Fibroblast of peridontal ligament (primary cell): ENCODE measurements at regions not wholly inside any gene's neighbourhood (a gene's known extent, or its start where the extent isn't known, plus 50 kb on each side); places are given as distances from the start of the nearest gene placed in this dataset.

ENCODE experiments used
- DNase-seq: peaks from one replicate; pipeline ENCODE4 v3.0.0-alpha.2; 2010; ENCODE audit errors: extremely low read depth

DNA sequence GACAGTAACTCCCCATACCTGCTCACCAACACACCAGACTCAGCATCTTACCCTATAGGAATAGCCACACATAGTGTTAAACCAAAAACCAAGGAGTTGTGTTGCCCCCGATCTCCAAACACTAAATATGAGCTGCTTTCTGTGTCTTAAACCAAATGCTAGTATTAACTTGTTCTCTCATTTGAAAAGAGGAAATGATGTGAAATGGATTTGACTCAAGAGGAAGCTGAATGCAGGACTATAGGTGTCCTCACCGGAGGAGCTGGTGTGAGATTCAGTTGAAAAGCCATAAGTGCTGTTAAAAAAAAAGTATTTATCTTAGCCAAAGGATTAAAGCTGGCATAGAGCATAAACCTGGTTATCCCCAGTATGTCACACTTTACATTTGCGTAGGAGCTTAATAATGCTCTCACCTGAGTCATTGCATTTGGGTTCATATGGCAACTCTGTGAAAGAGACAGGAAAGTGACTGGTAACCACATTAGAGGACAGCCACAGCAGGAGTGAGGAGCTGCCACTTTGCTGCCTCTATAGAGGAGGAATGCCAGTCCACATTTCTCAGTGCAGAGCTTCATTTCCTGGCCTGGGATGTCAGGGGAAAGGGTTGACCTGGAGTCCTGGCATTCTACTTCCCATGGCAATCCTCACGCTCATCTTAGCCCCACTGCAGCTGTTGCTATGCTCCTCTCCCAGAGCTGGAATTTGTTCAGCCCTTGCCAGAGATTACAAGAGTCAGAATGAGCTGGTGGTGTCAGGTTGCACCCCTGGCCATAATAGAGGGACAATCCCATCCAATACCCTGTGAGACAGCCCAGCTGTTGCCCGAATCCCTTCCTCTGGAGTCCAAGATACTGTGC is 143.3 kb upstream of the ANKFN1 start:
- peak; percentile 1 for DNase-seq

DNA sequence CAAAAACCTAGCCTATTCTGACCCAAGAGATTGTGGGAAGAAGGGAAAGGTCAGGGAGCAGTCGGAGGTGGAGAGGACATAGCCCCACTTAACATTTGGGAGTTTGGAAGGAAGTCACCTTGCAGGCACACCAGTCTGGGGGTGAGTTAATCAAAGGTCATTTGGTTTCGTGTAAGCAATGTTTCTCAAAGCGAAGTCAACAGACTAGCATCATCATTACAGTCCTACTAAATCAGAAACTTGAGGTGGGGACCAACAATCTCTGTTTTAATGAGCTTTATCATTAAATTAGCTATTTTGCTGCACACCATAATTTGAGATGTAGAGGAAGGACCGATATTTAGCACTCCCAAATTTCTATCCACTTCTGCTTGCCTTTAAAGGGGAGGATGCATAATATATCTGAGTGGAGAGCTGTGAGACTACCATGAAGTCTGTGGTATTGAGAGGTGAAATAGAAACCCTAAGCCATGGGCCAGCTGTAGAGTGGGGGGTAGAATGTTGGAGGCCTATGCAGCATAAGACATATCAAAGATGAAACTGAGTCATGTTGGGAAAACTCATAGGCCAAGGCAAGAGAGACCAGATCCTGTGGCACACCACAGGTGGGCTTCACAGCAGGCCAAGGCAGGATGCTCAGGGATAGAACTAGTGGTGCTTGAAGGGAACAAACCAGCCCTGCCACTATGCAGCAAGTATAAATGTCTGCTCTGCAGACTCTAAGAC is 141.7 kb upstream of the ANKFN1 start:
- DNase-seq: no peak

DNA sequence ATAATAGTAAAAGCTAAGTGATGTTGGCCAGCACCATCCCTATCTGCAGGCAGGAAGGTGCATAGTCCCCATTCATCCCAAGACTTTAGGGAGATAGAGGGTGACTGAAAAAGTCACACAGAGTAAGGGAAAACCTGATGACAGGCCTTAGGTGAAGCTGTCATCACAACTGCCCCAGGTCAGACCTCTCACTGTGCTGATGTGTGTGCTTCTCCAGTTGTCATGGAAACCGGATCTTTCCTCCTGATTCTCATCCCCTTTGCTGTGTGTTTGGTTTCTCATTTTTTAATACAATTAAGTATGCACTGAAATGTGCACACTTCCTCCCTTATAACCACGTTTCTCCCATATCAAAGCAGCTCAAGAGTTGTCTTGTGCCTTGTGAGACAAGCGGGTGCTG is 135.1 kb upstream of the ANKFN1 start:
- DNase-seq: no peak

DNA sequence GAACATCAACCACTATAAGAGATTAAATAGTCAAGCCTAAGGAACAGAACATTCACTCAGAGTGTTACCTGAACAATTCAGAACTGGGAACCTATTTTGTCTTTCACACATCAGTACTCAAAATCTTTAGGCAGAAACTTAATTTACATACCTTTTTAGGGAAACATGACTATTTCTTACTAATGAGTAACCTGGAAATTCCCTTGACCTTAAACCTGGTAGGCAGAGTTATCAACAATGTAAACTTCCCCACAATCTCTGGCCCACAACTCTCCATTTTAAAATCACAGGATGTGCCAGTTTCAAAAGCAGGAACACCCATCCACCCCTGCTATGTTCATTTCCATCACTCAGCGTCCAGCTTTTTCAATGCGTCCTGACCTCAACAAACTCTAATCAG is 132.9 kb upstream of the ANKFN1 start:
- DNase-seq: no peak

DNA sequence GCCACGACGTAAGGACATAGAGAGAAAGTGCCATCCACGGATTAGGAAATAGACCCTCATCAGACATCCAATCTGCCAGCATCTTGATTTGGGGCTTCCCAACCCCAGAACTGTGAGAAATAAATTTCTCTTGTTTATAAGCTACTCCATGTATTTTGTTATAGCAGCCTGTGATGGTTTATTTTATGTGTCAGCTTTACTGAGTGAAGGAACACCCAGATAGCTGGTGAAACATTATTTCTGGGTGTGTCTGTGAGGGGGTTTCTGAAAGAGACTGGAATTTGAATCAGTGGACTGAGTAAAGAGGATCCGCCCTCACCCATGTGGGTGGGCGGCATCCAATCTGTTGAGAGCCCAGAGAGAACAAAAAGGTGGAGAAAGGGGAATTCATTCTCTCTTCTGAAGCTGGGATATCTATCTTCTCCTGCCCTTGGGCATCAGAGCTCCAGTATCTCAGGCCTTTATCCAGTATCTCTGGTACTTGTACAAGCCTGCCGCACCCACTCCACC is 131.5 kb upstream of the ANKFN1 start:
- DNase-seq: no peak

DNA sequence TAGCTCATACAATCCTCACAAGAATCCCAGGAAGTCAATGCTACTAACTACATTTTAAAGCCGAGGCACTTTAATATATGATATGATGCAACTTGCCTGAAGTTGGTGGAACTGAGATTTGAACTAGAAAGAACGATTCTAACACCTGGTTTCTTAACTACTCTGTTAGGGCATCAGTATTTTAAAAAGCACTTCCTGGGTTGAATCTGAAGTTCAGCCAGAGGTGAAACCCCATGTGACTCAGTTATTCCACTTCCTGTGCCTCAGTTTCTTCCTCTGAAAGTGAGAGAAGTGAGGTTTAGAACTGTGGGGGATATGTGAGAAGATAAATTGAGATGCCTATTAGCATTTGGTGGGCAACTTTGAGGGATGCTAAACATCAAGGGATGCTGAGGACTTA is 129.4 kb upstream of the ANKFN1 start:
- DNase-seq: no peak

DNA sequence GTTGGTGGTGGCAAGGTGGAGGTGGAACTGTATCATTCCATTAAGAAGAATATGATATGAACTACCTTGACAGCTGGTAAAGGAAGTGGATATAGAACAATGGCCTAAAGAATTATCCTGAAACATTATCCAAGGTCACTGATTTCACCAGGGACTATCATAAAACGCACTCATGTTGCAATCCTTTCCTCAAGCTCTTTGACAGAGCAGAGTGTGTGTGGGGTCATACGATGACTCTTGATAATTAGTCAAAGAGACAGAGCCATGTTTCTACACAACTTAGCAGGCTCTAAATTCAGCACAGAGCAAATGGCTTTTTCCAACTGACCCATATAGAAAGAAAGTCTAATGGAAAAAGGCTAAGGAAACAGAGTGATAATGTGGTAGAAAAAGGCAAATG is 126.4 kb upstream of the ANKFN1 start:
- DNase-seq: no peak

DNA sequence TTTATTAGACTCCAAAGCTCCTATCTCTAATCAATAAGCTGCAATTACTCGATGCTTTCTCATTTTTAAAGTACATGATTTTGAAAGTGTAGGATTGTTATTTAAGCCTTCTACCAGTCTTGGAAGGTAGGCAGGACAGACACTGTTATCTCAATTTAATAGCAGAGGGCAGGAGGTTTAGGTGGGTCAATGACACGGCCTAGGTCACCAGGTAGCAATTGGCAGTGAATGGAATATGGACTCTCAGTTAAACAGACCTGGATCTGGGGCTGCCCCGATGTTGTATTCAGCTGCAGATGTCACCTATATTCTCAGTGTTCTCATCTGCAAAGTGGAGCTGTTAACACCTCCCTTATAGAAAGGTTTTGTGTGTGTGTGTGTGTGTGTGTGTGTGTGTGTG is 124.4 kb upstream of the ANKFN1 start:
- DNase-seq: no peak

DNA sequence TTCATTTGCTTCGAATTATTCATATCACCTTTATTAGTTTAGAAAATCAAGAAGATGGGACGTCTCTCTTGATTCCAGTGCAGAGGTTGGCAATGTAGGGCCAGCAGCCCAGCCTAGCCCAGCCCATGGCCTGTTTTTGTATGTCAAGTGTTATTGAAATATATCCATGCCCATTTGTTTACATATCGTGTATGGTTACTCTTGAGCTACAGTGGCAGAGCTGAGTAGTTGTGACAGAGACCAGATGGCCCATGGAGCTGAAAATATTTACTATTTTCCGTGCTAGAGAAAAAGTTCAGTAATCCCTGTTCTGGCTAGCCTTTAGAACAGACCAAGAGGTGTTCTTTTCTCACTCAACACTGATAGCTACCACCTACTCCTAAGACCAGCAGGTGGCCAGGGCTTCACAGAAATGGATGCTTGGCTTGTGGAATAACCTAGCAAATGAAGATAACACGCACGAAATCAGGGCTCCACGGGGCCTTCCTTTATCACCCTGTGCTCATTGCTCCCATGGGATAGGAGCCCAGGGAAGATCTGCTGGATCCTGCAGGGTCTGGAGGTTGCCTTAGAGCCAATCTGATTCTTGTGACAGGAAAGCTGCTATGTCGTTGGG is 123.2 kb upstream of the ANKFN1 start:
- DNase-seq: no peak

DNA sequence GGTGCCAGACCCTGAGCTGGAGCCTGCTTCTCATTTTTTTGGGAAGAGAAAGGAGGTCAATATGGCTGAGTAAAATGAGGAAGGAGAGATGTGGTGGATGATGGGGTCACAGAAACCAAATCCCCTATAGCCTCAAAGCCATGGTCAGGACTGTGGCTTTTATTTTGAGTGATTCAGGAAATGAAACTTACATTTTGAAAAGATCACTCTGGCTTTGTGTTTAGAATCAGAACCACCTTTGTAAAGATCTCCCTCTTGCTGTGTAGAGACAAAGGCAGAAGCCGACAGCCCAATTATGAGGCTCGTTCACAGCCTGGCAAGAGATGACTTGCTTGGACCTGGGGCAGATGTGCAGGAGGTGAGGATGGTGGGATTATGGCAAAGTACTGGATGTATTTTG is 121.6 kb upstream of the ANKFN1 start:
- no peak for DNase-seq

DNA sequence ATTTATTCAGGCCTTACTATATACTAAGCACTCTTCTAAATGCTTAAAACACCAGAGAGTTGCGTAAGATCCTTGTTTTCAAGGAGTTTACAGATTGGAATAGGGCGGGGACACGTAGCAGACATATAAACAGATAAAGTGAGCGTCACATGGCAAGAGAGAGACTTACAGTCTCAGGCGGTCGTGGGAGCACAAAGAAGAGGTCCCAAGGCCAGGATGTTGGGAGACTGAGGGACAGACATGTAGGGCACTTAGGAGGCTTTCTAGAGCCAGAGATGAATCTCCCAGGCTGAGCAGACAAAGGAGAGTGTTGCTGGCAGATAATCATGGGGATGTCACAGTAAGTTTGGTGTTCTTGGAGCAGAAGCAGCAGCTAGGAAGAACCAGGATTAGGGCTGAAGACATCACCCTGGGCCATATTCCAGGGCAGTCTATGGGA is 119.1 kb upstream of the ANKFN1 start:
- DNase-seq: peak; percentile 2

DNA sequence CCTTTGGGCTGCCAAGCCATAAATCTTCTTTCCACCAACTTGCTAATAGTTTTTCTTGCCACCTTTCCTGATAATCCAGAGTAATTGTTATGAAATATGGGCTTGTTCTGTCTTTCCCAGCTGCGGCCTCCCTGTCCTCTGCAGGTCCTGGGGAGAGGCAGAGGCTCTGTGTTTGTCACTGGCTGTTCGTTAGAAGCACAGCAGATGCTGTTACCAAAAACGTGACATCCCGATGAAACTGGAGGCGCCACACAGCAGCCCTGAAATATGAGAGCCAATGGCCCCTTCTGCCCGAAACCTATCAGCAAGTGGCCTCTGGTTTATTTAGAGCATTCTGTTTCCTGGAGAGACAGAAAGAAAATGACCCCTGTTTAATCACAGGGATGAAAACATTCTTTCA is 115.1 kb upstream of the ANKFN1 start:
- DNase-seq: no peak

DNA sequence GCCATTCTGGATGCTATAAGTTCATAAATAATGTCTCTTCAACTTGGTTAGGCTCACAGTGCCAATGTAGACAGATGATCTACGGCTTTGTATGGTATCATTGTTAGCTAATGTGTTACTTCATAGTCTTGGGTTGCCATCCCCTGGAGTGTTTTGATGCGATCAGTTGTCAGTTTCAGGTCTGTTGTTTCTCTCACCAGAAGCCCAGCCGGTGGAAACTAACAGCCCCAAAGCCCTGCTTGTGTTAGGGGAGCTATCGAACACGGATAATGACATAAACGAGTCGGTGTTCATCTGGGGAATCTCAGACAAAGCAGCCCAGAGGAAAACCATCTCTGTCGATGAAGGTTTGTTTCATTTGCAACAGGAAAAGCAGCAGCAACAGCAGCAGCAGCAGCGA is 107.4 kb upstream of the ANKFN1 start:
- DNase-seq: no peak

DNA sequence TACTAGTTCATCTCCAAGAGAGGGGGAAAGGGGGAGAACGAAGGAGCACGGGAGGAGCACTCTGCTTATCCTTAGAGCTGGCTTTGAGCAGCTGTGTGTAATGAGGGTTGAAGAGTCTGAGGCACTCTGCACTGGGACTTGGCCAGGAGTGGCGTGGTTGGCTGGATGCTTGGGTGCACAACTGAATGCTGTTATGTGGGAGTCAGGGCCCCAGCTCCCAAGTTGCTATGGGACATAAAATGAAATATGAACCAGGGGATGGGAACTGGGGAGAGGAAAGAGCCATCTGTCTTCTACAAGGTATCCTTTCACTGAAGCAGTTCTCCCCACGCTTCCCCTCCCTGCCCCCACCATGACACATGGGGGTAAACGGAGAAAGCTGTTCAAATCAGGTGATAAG is 105.9 kb upstream of the ANKFN1 start:
- no peak for DNase-seq

DNA sequence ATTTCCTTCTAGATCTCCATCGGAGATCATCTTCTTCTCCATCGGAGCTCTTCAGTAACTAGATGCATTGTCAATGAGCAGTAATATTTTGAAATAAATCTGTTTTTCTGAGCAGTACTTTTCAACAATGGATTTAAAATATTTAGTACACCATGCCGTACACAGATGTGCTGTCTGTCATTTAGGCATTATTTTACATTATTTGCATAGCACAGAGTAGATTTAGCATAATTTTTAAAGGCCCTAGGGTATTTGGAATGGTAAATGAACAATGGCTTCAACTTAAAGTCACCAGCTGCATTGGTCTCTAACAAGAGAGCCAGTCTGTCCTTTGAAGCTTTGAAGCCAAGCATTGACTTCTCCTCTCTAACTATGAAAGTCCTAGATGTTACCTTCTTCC is 95.4 kb upstream of the ANKFN1 start:
- DNase-seq: no peak

DNA sequence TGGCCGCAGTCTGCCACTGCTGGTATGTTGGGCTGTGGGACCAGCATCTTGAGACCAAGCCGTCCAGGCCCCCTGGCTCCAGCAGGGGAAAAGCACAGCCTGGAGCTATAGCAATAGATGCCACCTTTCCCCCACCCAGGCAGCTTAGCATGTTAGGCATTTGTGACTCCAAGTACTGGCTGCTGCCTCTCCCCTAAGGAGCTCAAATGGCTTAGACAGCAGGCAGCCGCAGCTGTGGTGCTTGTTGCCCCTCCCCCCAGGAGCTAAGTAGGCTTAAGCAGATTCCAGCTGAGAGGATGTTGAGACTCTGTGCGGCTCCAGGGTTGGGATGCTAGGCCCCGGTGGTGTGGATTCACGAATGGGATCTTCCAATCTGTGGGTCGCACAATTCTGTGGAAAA is 88.8 kb upstream of the ANKFN1 start:
- DNase-seq: no peak

DNA sequence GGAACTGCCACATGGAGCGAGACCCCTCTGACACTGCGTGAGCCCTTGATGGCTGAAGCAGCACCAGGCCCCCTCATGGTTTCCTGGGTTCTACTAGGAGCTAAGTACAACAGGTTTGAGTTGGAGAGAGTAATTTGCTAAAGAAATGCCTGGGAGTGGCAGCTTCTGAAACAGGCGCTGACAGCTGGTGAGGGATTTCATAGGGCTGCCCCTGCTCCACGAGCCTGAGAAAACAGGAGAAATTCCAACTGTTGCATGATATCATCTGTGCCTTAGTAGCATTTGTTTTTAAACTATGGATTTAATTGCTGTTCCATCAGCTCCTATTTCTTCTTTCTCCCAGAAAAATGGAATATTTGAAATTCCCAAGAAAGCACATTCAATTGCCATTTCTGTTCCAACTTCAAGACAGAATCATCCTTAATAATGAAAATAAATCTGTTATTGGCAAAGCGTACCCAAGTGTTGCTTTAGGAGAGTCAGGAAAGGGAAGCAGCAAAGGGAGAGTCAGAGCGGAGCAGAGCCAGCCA is 78.8 kb upstream of the ANKFN1 start:
- DNase-seq: no peak

DNA sequence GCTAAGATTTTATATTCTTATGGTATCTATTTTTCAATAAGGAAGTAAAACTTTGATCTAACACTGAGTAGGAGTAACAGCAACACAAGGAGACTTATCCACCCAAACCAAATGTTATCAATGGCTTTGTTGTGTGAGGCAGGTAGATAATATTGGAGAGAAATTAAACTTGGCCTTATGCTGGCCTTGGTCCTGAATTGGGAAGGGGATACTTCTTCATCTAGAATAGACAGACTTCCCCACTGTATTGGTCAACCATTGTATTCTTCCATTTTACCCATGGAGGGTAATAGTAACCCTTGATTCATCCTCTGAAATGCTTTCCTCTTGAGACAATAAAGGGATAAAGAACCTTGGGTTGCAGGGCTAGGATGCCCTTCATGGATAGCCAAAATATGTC is 76.3 kb upstream of the ANKFN1 start:
- DNase-seq: no peak

DNA sequence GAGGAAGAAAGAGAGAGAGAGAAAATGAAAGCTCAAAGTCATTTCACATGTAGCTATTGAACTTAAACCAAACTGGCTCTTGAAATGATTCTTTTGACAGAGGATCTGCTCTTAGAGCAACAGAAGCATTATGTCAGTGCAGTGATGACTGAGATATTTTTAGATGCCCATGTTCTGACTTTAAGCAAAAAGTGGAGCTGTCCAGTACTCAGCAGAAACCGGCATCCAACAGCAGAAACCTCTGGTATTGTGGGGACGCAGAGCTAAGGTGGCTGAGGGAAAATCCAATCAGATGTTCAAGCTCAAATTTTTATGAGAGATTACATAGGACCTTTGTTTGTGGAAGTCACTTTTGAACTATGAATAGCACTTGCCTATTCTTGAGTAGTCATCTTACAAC is 69.8 kb upstream of the ANKFN1 start:
- DNase-seq: no peak

DNA sequence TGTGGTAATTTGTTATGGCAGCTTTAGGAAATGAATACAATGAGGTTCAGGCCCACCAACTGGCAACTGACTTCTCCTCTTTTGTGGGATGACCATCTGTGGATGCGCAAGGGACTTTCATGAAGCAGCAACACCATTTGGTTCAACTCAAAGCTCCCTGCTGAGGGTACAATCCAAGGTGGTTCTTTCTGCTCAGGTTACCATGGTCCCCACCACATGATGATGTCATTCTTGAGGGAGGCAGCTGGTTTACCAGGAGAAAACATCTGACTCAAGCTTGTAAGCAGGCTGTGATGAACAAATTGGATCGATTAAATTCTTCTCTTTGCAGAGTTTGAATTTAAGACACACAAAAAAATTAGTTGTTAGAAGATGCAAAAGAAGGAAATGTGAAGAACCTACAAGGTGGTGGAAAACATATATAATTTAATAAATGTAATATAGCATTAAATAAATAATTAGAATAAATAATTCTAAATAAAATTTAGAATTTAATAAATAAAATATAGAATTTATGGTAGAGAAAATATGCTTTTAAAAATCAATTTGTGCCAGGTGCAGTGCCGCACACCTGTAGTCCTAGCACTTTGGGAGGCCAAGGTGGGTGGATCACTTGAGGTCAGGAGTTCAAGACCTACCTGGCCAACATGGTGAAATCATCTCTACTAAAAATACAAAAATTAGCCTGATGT is 67.6 kb upstream of the ANKFN1 start:
- no peak for DNase-seq

DNA sequence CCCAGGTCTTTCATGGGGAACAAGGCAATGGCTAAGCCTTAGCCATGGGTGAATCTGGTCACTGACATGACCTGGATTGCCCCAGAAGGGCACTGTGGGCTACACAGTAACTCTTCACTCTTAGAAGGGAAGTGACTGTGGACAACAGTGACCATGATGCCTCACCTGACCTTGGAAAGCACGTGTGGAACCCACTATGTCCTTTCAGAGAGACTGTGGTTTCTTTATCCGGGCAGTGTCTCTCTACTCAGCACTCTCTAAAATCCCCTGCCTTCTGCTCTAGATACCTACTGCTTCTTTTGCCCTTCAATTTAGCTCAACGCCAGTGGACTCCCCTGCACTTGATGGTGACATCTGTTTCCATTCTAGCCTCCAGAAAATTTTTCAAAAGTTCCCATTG is 66.1 kb upstream of the ANKFN1 start:
- DNase-seq: no peak
